AG04450 (cell line): ENCODE measurements at regions not wholly inside any gene's neighbourhood (a gene's known extent, or its start where the extent isn't known, plus 50 kb on each side); places are given as distances from the start of the nearest gene placed in this dataset.

Experiments
- CTCF ChIA-PET: fragments of 300-600, 350-600 bp; formaldehyde crosslinking; extraction: SDS; loops from one replicate; lab custom pipeline; 2022; ENCODE audit warnings: antibody characterized with exemption, inconsistent platforms; lab: Charles Lee
- POLR2A ChIA-PET: fragments of 350-600 bp; formaldehyde crosslinking; extraction: SDS; loops from one replicate; lab custom pipeline; 2021; ENCODE audit warnings: antibody characterized with exemption, inconsistent platforms; lab: Yijun Ruan, JAX
- DNase-seq: peaks from one replicate; pipeline ENCODE4 v3.0.0-alpha.2; 2011; ENCODE audit warnings: low read depth, low spot score
- H3K27ac ChIP-seq: one replicate; pipeline ENCODE4 v1.5.1; 2012; ENCODE audit warnings: low read depth, low read length, control low read depth
- H3K27me3 ChIP-seq: one replicate; pipeline ENCODE4 v1.6.0; 2012; ENCODE audit warnings: low read length; ENCODE audit not compliant: control insufficient read depth, insufficient read depth
- H3K4me3 ChIP-seq: 2 replicates; pipeline ENCODE4 v1.5.1; 2011; ENCODE audit warnings: mild to moderate bottlenecking, low read depth, low read length, control low read depth
- H3K9me3 ChIP-seq: 2 replicates; pipeline ENCODE4 v1.5.1; 2012; ENCODE audit warnings: low read length; ENCODE audit not compliant: control insufficient read depth, insufficient read depth
- TF ChIP-seq, protein P1 (sequence below): IDR thresholded peaks from 2 replicates; pipeline ENCODE4 v1.5.1; 2011; ENCODE audit warnings: low read depth, low read length, control low read depth, inconsistent platforms

- TF ChIP-seq, protein P1, sequence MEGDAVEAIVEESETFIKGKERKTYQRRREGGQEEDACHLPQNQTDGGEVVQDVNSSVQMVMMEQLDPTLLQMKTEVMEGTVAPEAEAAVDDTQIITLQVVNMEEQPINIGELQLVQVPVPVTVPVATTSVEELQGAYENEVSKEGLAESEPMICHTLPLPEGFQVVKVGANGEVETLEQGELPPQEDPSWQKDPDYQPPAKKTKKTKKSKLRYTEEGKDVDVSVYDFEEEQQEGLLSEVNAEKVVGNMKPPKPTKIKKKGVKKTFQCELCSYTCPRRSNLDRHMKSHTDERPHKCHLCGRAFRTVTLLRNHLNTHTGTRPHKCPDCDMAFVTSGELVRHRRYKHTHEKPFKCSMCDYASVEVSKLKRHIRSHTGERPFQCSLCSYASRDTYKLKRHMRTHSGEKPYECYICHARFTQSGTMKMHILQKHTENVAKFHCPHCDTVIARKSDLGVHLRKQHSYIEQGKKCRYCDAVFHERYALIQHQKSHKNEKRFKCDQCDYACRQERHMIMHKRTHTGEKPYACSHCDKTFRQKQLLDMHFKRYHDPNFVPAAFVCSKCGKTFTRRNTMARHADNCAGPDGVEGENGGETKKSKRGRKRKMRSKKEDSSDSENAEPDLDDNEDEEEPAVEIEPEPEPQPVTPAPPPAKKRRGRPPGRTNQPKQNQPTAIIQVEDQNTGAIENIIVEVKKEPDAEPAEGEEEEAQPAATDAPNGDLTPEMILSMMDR: no peak
- H3K27ac ChIP-seq: no peak overlapping the region
- H3K27me3 ChIP-seq: no peaks in the 10 kb centered on the region
- DNase-seq: no peak
- no peaks in the 10 kb centered on the region for H3K9me3 ChIP-seq
- CTCF ChIA-PET: no interaction called here
- POLR2A ChIA-PET: no interaction called here
- H3K4me3 ChIP-seq: no peak overlapping the region
These were observed 162.0 kb upstream of the MAGI2 start for GRCh38 chr7:79615466-79615865.

GRCh38 chr7:79612903-79613302 lies 159.4 kb upstream of the MAGI2 start:
- Histone ChIP-seq H3K27ac (no peak overlapping the region), H3K9me3 (no peaks in the 10 kb centered on the region), H3K27me3 (no peaks in the 10 kb centered on the region), H3K4me3 (no peak overlapping the region)
- no peak for DNase-seq
- ChIA-PET CTCF (no interaction called here), POLR2A (interaction anchor here (0.7 kb wide), 1 partner anchor 52 kb away, joined by 5 read pairs; no protein-coding TSS in a partner anchor)
- TF ChIP-seq, protein P1: no peak

- Histone ChIP-seq H3K27ac (no peak overlapping the region), H3K27me3 (no peaks in the 10 kb centered on the region), H3K9me3 (no peaks in the 10 kb centered on the region), H3K4me3 (no peak overlapping the region)
- ChIA-PET CTCF (no interaction called here), POLR2A (no interaction called here)
- DNase-seq: no peak
- TF ChIP-seq, protein P1: no peak
These were observed 158.6 kb upstream of the MAGI2 start for GRCh38 chr7:79612022-79612421.

DNA sequence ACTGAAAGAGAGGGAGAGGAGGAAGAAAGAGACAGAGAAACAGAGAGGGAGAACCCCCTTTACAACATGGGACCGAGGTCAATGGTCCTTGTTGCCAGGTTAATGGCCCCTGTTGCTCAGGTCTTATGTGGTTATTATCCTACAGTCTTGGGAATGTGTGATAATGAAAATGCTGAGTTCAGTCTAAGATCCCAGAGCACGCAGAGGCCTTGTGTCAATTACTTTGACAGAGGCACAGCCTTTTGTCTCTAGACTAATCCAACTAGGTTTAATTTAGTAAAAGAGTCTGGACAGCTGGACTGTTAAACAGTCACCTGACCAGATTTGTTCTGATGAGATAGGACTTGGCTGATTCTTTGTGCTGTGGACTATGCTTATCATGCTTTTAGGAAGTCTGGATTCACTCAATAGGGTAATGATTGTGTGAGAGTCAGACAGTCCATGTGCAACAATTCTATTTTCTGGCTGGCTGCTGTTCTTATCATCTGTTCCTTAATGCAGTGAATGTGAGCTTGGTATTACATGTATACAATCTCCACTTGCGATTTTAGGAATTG lies 157.4 kb upstream of the MAGI2 start:
- DNase-seq: no peak
- H3K4me3 ChIP-seq: no peak overlapping the region
- ChIA-PET CTCF (no interaction called here), POLR2A (no interaction called here)
- no peak overlapping the region for H3K27ac ChIP-seq
- no peaks in the 10 kb centered on the region for H3K27me3 ChIP-seq
- no peaks in the 10 kb centered on the region for H3K9me3 ChIP-seq
- TF ChIP-seq, protein P1: no peak

DNA sequence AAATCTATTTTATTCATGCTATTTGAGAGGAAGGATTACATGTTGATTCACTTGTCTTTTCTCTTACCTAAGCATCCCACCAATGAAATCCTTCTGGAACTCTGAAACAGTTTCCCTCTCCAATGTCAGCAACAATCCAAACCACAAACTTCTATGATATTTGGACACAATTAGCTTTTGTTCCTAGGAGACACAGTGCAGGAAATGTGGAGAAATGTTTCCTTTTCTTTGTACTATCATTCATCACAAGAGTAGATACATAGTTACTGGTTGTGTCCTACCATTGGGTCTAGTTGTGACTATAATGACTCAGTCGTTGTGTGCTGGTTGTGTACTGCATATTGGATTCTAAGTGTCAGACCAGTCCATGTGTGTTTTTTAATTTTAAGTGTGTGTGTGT lies 156.8 kb upstream of the MAGI2 start:
- TF ChIP-seq, protein P1: no peak
- no peak overlapping the region for H3K27ac ChIP-seq
- no peak for DNase-seq
- no peak overlapping the region for H3K4me3 ChIP-seq
- H3K27me3 ChIP-seq: no peaks in the 10 kb centered on the region
- ChIA-PET CTCF (no interaction called here), POLR2A (no interaction called here)
- H3K9me3 ChIP-seq: no peaks in the 10 kb centered on the region
